ENCODE measurements at regions not wholly inside any gene's neighbourhood (a gene's known extent, or its start where the extent isn't known, plus 50 kb on each side); places are given as distances from the start of the nearest gene placed in this dataset.

- Histone ChIP-seq H3K4me1 (no peaks in the 10 kb centered on the region), H3K4me3 (no peak overlapping the region), H3K27me3 (ENCODE audit: low read depth) (no peaks in the 10 kb centered on the region), H3K36me3 (no peaks in the 10 kb centered on the region), H3K9me3 (no peaks in the 10 kb centered on the region), H3K27ac (no peak overlapping the region)
- DNase-seq (no peak), ATAC-seq (no peak)
- TF ChIP-seq CTCF (IDR thresholded peaks at IDR 0.05) = no peak
- intact Hi-C loops (cut with DNase I) = no loop called here
These were observed 502.1 kb downstream of the SUCLG1 start for GRCh38 chr2:83956991-83957390.

- no peaks in the 10 kb centered on the region for H3K4me1 ChIP-seq
- no peaks in the 10 kb centered on the region for H3K36me3 ChIP-seq
- ATAC-seq = no peak
- intact Hi-C loops (cut with DNase I) = no loop called here
- H3K27ac ChIP-seq = no peak overlapping the region
- no peaks in the 10 kb centered on the region for H3K9me3 ChIP-seq
- DNase-seq = no peak
- no peaks in the 10 kb centered on the region for H3K27me3 ChIP-seq (ENCODE audit: low read depth)
- no peak overlapping the region for H3K4me3 ChIP-seq
- no peak for TF ChIP-seq CTCF (IDR thresholded peaks at IDR 0.05)
These were observed 505.4 kb downstream of the SUCLG1 start for GRCh38 chr2:83953697-83954096.

- Histone ChIP-seq H3K4me1 (no peaks in the 10 kb centered on the region), H3K9me3 (no peaks in the 10 kb centered on the region), H3K27me3 (ENCODE audit: low read depth) (no peaks in the 10 kb centered on the region), H3K4me3 (no peak overlapping the region), H3K36me3 (no peaks in the 10 kb centered on the region), H3K27ac (no peak overlapping the region)
- intact Hi-C loops (cut with DNase I) = no loop called here
- no peak for DNase-seq
- no peak for ATAC-seq
- no peak for TF ChIP-seq CTCF (IDR thresholded peaks at IDR 0.05)
These were observed 507.6 kb downstream of the SUCLG1 start for GRCh38 chr2:83951378-83951947.

GRCh38 chr2:83949361-83949760 is 509.7 kb downstream of the SUCLG1 start:
- Histone ChIP-seq H3K36me3 (no peaks in the 10 kb centered on the region), H3K4me3 (no peak overlapping the region), H3K9me3 (no peaks in the 10 kb centered on the region), H3K4me1 (no peaks in the 10 kb centered on the region), H3K27me3 (ENCODE audit: low read depth) (no peaks in the 10 kb centered on the region), H3K27ac (no peak overlapping the region)
- ATAC-seq (no peak), DNase-seq (no peak)
- TF ChIP-seq CTCF (IDR thresholded peaks at IDR 0.05) = no peak
- intact Hi-C loops (cut with DNase I) = no loop called here

GRCh38 chr2:83944191-83944590 is 514.9 kb downstream of the SUCLG1 start:
- Histone ChIP-seq H3K4me3 (no peak overlapping the region), H3K27ac (no peak overlapping the region), H3K9me3 (no peaks in the 10 kb centered on the region), H3K27me3 (ENCODE audit: low read depth) (no peaks in the 10 kb centered on the region), H3K4me1 (no peaks in the 10 kb centered on the region), H3K36me3 (no peaks in the 10 kb centered on the region)
- TF ChIP-seq CTCF (IDR thresholded peaks at IDR 0.05) = no peak
- intact Hi-C loops (cut with DNase I) = no loop called here
- no peak for DNase-seq
- no peak for ATAC-seq

- TF ChIP-seq CTCF (IDR thresholded peaks at IDR 0.05) = no peak
- ATAC-seq (no peak), DNase-seq (no peak)
- Histone ChIP-seq H3K27me3 (ENCODE audit: low read depth) (no peaks in the 10 kb centered on the region), H3K27ac (no peak overlapping the region), H3K4me3 (no peak overlapping the region), H3K36me3 (no peaks in the 10 kb centered on the region), H3K9me3 (no peaks in the 10 kb centered on the region), H3K4me1 (no peaks in the 10 kb centered on the region)
- intact Hi-C loops (cut with DNase I) = no loop called here
These were observed 515.8 kb downstream of the SUCLG1 start for GRCh38 chr2:83943265-83943664.
